ENCODE measurements at regions not wholly inside any gene's neighbourhood (a gene's known extent, or its start where the extent isn't known, plus 50 kb on each side); places are given as distances from the start of the nearest gene placed in this dataset.
A peak's percentile ranks its signal among the peaks of the same experiment; 100 is the strongest.

GRCh38 chr5:158552241-158552640, 547.5 kb downstream of the EBF1 start:
- DNase-seq: no peak

GRCh38 chr5:158549311-158549710, 550.4 kb downstream of the EBF1 start:
- peak; percentile 9 for DNase-seq

- no peak for DNase-seq
These were observed 553.0 kb downstream of the EBF1 start for GRCh38 chr5:158546748-158547147.

GRCh38 chr5:158545949-158546530, 553.7 kb downstream of the EBF1 start:
- no peak for DNase-seq

- DNase-seq: no peak
These were observed 555.1 kb downstream of the EBF1 start for GRCh38 chr5:158544388-158545339.

GRCh38 chr5:158543539-158544387, 556.0 kb downstream of the EBF1 start:
- peak; percentile 53 for DNase-seq

GRCh38 chr5:158541536-158542297, 558.0 kb downstream of the EBF1 start:
- DNase-seq: no peak

- no peak for DNase-seq
These were observed 561.1 kb downstream of the EBF1 start for GRCh38 chr5:158538506-158539074.

GRCh38 chr5:158537366-158537765, 562.4 kb downstream of the EBF1 start:
- no peak for DNase-seq

- DNase-seq: no peak
These were observed 565.5 kb downstream of the EBF1 start for GRCh38 chr5:158534203-158534602.

- DNase-seq: no peak
These were observed 567.0 kb downstream of the EBF1 start for GRCh38 chr5:158532739-158533138.

- DNase-seq: no peak
These were observed 567.9 kb downstream of the EBF1 start for GRCh38 chr5:158531860-158532259.

- DNase-seq: no peak
These were observed 569.6 kb downstream of the EBF1 start for GRCh38 chr5:158530115-158530514.

GRCh38 chr5:158529454-158529853, 570.3 kb downstream of the EBF1 start:
- no peak for DNase-seq

GRCh38 chr5:158525663-158526062, 574.1 kb downstream of the EBF1 start:
- DNase-seq: peak; percentile 37

- no peak for DNase-seq
These were observed 575.6 kb downstream of the EBF1 start for GRCh38 chr5:158524070-158524469.

- DNase-seq: peak; percentile 64
These were observed 576.9 kb downstream of the EBF1 start for GRCh38 chr5:158522776-158523175.

- peak; percentile 77 for DNase-seq
These were observed 577.7 kb downstream of the EBF1 start for GRCh38 chr5:158521995-158522394.

- DNase-seq: no peak
These were observed 580.2 kb downstream of the EBF1 start for GRCh38 chr5:158519433-158520021.

- no peak for DNase-seq
These were observed 583.2 kb downstream of the EBF1 start for GRCh38 chr5:158516521-158516920.

GRCh38 chr5:158514986-158515359, 584.7 kb downstream of the EBF1 start:
- no peak for DNase-seq
